ENCODE measurements at regions not wholly inside any gene's neighbourhood (a gene's known extent, or its start where the extent isn't known, plus 50 kb on each side); places are given as distances from the start of the nearest gene placed in this dataset.
"Not testable (repeated sequence)": the region's sequence is repeated elsewhere in the genome, so short reads cannot be mapped to it uniquely, and the experiment has no call there.

- not testable (repeated sequence) for TF ChIP-seq POLR2A, CTCF, POLR2AphosphoS5 (IDR thresholded peaks at IDR 0.05)
These were observed 194.2 kb downstream of the ZFP64 start for GRCh38 chr20:51997281-51997936.
